HG02852 (cell line): ENCODE measurements at regions not wholly inside any gene's neighbourhood (a gene's known extent, or its start where the extent isn't known, plus 50 kb on each side); places are given as distances from the start of the nearest gene placed in this dataset.
"Not testable (repeated sequence)": the region's sequence is repeated elsewhere in the genome, so short reads cannot be mapped to it uniquely, and the experiment has no call there.

Source experiments
- ATAC-seq: cut with Tn5 transposase; IDR thresholded peaks from one replicate; pipeline ENCODE4 v1.9.1; 2021; ENCODE audit warnings: mild to moderate bottlenecking, moderate library complexity; ENCODE audit not compliant: unreplicated experiment

DNA sequence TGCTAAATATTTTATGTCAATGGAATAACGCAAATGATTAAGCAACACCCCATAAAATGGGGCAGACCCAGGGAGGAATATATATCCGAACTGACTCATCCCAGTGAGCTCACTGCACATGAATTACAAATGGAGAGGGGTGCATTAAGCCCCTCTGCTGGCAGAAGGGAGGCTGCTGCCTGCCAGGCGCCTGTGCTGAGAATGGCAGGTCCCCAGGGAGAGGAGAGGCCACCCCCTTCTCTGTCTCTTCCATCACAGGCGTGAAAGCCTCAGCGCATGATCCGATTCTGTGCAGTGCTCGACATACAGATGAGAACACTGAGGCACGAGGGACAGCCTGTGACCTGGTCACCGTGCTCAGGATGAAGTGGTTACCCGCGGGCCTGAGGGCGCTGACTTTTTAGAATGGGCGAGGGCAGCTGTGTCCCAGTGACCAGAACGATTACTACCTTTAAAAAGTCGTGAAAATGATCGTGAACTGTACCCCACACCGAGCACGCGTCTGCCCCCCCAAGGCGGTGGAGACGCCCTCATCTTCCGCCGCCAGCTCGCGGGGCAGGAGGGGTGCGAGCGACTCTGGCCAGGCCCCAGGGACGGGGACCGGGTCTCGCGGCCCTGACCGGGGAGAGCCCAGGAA is 229.7 kb upstream of the FRG2C start:
- peak; percentile 4 for ATAC-seq

DNA sequence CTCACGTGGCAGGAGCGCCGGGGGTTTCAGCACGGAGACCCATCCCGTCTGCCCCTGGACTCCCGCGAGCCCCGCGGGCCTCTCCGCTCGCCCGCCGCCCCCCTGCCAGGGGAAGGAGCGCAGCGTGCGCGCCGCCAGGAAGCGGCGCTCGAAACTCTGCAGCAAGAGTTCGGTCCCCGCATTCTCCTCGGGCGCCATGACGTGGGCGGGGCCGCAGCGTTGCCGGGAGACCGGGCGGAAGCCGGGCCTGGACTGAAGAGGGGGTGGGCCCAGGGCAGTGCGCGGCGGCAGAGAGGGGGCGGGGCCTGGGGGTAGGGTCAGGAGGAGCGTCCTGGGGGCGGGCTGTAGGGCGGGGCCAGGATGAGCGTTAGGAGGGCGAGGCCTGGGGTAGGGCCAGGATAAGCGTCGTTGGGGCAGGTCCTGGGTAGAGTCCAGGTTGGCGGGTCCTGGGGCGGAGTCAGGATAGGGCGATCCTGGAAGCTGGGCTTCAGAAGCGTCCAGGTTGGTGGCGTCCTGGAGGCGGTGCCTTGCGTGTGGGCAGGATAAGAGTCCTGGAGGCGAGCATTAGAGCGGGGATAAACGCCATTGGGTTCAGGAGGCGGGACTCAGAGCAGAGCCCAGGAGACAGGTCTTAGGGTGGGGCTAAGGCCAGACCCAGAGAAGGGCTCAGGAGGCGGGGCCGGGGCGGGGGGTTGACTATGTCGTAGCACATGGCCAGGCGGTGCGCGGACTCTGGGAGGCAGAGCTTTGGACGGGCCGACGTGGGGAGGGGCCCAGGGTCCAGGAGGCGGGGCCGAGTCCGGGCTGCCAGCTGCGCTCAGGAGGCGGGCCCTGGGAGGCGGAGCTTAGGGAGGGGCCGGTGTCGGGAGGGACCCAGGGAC is 229.0 kb upstream of the FRG2C start:
- peak; percentile 99 for ATAC-seq

DNA sequence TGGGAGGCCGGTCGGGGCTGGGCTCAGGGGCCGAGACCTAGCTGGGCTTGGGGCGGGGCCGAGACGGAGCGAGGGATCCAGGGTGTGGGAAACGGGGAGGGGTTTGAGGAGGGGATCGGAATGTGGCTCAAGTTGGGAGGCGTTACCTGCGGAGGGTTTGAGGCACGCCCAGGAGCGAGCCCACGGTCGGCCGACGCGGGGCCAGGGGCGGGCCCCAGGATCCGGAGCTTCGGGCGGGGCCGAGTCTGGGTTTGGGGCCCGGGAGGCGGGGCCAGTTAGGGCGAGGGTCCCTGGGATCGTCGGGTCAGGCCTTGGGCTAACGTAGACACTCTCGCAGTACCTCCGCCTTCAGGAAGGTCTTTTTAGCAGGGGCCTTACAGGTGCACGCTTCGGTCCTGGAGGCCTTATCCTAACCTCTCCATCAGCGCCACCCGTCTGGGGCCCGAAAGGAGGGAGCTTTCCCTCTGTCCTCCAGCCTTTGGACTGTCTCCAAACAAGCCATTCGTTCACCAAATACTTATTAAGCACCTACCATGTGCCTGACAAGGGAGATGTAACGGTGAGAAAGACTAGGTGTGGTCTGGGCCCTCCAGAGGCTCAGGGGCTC is 228.2 kb upstream of the FRG2C start:
- not testable (repeated sequence) for ATAC-seq

DNA sequence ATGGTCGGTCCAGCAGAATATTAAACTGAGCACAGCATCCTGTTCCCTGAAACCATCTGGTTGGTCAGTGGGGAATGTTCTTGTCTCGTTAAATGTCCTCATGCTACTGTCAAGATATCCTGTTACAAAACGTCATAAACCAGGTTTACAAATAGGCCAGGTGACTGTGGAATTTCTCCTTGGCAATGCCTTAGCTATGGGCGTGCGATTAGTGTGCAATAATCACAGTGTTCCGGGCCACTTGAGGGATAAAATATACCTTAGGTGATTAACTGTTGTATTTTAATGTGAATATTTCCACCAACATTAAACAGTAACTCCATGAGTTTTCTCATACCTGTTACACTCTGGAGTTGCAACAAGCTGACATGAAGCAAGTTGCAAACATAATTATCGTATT is 223.1 kb upstream of the FRG2C start:
- not testable (repeated sequence) for ATAC-seq

DNA sequence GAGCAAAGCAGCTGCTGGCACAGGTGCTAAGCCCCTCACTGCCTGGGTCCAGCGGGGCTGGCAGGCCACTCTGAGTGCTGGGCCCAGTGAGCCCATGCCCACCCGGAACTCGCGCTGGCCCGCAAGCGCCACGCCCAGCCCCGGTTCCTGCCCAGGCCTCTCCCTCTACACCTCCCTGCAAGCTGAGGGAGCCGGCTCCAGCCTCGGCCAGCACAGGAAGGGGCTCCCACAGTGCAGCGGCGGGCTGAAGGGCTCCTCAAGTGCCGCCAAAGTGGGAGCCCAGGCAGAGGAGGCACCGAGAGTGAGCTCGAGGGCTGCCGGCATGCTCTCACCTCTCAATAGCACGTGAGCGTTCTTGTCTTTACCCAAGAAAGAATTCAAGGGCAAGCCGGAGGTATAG is 219.5 kb upstream of the FRG2C start:
- not testable (repeated sequence) for ATAC-seq

DNA sequence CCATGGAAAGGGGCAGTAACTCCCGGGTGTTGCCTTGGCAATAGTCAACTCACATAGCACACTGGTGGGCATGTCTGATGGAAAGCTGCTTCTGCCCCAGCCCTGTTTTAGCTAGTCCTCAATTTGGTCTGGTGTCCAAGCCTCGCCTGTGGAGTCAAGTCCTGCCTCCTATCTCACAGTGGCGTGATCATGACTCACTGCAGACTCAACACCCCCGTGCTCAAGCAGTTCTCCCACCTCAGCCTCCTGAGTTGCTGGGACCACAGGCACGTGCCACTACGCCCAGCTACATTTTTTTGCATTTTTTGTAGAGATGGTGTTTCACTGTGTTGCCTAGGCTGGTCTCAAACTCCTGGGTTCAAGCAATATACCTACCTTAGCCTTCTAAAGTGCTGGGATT is 218.9 kb upstream of the FRG2C start:
- ATAC-seq, result not testable (repeated sequence)

DNA sequence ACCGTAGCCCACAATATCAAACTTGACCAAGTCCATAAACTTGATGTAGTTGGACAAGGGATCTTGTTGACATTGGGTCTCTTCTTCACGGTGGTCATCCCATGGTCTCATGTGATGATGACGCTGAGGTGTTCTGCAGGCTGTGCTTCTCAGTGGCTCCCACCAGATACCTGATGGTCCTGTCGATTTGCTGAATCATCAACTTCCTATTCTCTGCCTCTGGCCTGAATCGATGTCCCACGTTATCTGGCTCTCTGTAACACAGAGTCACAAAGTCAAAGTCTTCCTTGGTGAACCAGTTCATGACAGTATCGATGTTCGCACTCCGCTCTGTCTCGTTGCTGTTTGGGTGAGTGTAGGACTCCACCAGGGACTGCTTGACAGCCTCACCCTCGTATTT is 217.2 kb upstream of the FRG2C start:
- not testable (repeated sequence) for ATAC-seq

DNA sequence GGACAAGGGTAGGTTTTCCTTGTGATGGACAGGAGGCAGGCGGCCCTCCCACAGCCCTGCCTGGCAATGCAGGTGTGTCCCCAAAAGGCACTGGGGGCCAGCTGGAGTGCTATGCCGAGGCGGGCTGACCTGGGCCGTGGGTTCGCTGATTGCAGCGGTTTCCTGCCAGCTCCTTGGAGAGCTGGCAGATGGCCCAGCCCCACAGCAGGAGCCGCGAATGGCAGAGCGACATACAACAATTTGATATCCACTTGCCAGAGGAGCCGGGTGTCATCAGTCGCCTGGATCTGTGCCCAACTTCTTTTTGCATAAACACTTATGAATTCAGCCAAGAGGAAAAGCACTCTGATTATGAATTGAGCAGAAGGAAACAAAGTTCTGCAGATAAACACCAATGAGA is 210.8 kb upstream of the FRG2C start:
- ATAC-seq, result not testable (repeated sequence)

DNA sequence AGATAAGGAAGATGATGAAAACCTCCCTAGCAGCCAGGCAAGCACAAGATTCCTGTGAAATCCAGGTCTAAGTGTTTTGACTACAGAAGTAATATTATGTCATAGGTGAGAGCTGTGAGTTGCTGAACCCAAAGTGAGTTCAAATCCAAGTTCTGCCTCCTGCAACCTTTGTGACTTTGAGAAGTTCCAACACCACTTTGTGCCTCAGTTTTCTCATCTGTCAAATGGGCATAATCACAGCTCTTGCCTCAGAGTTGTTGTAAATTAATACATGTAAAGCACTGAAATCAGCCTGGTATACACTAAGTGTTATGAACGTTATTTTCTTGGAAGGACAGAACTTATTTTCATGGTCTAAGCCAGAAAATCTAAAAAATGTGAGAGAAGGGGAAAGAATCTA is 210.3 kb upstream of the FRG2C start:
- not testable (repeated sequence) for ATAC-seq

DNA sequence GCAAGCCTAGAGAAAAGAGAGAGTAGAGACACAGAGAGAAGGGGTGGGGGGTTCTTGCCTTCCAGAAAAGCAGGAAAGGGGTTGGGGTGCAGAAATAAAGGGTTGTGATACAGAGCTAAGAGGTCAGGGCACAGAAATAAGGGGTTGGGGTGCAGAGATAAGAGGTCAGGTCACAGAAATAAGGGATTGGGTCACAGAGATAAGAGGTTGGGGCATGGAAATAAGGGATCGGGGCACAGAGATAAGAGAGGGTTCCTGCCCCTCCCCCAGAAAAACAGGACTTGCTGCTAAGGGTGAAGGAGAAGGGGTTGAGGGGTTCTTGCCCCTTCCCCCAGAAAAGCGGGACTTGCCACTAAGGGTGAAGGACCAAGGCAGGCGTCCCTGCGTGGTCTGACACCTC is 189.6 kb upstream of the FRG2C start:
- ATAC-seq, result not testable (repeated sequence)

DNA sequence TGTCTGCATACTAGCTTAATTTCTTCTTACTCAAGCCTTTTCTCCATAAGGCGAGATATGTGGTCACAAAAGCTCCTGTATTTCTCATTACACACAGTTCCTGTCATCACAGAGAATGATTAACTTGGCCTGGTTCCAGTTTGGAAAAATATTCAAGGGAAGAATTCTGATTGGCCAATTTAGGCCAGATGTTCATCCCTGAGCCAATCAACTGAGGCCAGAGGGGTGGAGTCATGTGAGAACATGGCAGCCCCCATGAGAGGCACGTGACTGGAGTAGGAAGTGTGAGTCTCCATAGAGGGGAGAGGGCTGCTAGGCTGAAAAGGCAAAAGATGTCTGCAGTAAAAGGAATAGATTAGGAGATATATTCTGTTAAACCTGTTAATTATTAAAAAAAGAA is 167.5 kb upstream of the FRG2C start:
- ATAC-seq, result not testable (repeated sequence)

DNA sequence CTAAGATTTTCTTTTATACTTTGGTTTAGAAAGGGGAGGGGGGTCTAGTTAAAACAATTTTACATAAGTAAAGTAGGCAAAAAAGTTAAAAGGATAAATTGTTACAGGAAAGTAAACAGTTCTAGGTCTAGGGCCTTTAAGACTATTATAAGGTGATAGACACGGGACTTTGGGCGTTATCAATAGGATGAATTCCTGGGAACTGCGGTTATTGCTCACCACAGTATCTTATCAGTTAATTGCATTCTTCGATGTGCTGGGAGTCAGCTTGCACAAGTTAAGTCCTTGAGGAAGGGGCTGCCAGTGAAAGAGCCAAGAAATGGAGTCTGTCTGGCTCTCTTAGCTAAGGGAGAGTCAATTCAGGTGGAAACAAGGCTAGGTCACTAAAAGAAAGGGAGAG is 163.8 kb upstream of the FRG2C start:
- not testable (repeated sequence) for ATAC-seq

DNA sequence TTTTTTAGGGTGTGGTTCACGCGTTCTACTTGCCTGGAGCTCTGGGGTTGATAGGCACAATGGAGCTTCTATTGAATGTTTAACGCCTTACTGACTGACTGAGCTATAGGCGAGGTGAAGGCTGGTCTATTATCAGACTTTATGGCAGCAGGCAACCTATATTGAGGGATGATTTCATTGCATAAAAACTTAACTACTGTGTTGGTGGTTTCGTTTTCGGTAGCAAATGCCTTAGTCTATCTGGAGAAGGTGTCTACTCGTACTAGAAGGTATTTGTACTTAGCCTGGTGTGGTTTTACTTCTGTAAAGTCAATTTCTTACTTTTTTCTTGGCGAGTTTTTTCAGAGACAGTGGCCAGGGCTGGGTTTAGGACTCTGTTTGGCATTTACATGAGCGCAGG is 162.0 kb upstream of the FRG2C start:
- ATAC-seq, result not testable (repeated sequence)

DNA sequence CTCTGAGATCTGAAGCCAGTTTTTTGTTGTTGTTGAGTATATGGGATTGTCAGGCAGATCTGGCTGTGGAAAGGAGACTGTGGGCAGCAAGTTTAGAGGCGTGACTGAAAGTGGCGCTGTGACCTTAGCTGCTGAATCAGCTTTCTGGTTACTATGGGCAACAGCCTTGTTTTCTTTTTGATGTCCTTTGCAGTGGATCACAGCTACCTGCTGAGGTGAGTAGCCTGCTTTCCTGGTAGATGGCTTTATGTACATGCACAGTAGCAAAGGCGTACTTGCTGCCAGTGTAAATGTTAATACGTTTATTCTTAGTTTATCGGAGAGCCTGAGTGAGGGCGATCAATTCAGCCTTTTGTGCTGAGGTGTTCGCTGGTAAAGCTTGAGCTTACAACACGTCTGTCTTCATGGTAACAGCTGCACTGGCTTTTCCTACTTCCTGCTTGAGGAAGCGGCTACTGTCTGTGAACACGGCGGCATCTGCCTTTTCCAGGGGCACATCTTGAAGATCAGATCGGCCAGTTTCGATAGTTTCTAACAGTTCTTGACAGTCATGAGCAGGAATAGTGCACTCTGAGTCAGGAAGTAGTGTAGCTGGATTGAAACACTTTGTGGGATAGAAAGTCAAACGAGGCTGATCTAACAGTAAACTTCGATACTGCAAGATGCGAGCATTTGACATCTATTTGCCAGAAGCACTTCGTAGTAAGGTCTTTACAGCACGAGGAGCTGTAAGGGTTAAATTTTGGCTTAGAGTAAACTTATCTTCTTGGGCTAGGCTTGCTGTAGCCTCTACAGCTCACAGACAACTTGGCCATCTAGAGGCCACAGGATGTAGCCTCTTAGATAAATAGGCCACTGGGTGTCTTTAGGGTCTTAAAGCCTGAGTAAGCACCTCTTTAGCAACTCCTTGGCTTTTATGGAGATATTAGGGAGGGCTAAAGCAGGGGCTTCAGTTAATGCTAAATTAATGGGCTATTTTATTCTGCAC is 161.1 kb upstream of the FRG2C start:
- ATAC-seq, result not testable (repeated sequence)

DNA sequence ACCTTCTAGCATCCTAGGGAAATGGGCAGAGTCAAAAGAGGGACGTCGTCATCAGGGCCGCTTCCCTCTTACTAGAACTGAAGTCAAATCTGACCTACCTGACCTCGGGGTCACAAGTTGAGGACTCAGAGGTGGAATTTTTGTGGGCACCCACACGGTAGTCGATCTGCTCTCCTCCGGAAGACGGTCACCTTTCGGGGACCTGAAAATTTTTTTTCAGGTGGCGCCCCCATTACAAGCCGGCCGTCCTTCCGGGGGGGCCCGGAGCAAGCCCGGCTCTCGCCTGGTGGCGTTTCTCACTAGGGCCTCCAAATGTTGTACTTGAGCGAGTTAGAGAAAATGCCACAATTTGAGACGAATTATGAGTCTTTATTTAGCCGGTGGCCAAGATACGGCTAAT is 157.5 kb upstream of the FRG2C start:
- no peak for ATAC-seq

DNA sequence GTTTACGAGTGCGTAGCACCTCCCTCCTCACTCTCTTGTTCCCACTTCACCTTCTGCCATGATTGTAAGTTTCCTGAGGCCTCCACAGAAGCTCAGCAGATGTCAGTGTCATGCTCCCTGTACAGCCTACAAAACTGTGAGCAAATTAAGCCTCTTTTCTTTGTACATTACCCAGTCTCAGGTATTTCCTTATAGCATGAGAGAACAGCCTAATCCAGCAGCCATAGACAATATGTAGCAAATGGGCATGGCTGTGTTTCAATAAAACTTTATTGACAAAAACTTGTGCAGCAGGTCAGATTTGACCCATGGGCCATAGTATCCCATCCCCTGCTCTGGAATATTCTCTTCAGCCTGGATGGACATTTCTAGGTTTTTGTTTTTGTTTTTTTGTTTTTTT is 156.2 kb upstream of the FRG2C start:
- not testable (repeated sequence) for ATAC-seq

DNA sequence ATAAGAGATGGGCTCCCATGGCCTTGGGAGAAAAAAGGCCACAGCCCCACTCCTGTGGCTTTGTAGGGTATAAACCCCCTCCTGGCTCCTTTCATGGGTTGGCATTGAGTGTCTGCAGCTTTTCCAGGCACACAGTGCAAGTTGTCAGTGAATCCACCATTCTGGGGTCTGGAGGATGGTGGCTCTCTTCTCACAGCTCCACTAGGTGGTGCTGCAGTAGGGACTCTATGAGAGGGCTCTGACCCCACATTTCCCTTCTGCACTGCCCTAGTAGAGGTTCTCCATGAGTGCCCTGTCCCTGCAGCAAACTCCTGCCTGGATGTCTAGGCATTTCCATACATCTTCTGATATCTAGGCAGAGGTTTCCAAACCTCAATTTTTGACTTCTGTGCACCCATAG is 136.5 kb upstream of the FRG2C start:
- ATAC-seq, result not testable (repeated sequence)

DNA sequence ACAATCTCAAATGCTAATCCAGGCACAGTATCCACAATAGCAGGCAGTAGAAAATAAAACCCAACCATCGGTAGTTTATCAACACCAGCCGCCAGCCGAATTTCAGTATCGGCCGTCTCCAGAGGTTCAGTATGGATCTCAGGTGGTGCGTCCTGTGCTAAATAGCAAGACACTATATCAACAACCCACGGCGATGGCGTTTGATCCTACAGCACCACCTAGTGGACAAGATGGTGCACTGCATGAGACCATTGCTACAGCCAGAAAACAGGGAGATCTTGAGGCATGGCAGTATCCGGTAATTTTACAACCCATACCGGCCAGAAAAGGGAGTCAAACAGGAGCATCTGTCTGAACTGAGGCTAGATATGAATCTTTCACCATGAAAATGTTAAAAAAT is 112.0 kb upstream of the FRG2C start:
- ATAC-seq, result not testable (repeated sequence)

DNA sequence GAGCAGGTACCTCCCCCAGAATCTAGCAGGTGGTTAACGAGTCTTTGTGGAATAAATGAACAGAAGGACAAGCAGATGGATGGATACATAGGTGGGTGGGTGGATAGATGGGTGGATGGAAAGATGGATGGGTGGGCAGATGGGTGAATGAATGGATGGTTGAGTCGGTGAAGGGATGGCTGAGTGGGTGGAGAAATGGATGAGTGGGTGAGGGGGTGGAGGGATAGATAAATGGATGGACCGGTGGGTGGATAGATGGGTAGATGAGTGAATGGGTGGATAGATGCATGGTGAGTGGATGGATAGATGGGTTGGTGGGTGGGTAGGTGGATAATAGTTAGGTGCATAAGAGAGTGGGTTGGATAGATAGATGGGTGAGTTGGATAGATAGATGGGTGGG is 99.7 kb upstream of the FRG2C start:
- ATAC-seq, result not testable (repeated sequence)

DNA sequence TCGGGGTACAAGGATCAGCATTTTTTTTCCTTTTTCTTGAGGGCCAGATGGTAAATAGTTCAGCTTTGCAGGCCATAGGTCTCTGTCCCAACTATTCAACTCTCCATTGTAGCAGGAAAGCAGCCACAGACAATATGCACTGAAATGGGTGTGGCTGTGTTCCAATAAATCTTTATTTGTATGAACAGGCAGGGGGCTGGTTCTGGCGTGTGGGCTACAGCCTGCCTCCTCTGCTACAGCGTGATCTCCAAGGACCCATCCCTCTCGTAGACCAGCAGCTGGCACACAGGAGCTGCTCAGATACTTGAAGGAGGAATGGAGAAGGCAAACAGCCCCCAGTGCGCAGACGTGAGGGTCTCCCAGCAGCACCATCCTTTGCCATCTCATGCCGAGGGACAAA is 91.8 kb upstream of the FRG2C start:
- ATAC-seq, result not testable (repeated sequence)

DNA sequence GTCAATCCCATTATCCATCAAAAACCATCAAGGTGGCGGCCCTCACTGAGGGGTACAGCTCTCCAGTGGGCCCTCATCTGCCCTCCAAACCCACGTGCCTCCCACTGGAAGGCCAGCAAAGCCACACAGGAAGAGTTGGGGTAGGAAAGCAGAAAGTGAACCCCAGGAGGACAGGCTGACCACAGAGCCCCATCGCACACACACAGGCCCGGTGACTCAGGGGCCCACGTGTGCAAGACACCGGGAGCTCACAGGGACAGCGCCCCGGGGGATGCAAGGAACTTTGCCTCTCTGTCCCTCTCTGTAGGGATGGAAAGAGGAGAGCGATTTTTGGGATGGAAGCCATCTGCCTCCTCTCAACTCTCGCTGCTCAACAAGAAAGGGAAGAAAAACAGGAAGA is 85.0 kb upstream of the FRG2C start:
- not testable (repeated sequence) for ATAC-seq
